B cell (primary cell): ENCODE measurements at regions not wholly inside any gene's neighbourhood (a gene's known extent, or its start where the extent isn't known, plus 50 kb on each side); places are given as distances from the start of the nearest gene placed in this dataset.
"Not testable (repeated sequence)": the region's sequence is repeated elsewhere in the genome, so short reads cannot be mapped to it uniquely, and the experiment has no call there.

Source experiments
- ATAC-seq: fragments of 200-7000 bp; cut with Tn5 transposase; one replicate; pipeline ENCODE4 v1.10.0; 2021; ENCODE audit warnings: low read depth, mild to moderate bottlenecking, moderate number of reproducible peaks, moderate library complexity
- CTCF ChIA-PET: fragments of 350-600 bp; sonication (Branson Sonifier 250); formaldehyde crosslinking; loops from one replicate; lab custom pipeline; 2021; ENCODE audit warnings: antibody characterized with exemption, inconsistent platforms; lab: Charles Lee
- POLR2A ChIA-PET: fragments of 350-600 bp; sonication (Branson Sonifier 250); formaldehyde crosslinking; loops from one replicate; lab custom pipeline; 2021; ENCODE audit warnings: antibody characterized with exemption; lab: Charles Lee
- DNase-seq: peaks from one replicate; pipeline ENCODE4 v3.0.0; 2013
- H2AFZ ChIP-seq: 2 replicates; pipeline ENCODE4 v1.6.1; 2012; ENCODE audit warnings: mild to moderate bottlenecking, low read depth, low read length; ENCODE audit not compliant: insufficient read depth, poor library complexity, severe bottlenecking
- H3K27ac ChIP-seq, 2 donors: 1 replicate in 1 of 2; 2 replicates in 1 of 2; pipeline ENCODE4 v1.5.1; 2012 to 2013; ENCODE audit warnings: low read length in 2 of 2, mild to moderate bottlenecking in 2 of 2, moderate library complexity in 1 of 2
- H3K27me3 ChIP-seq, 4 experiments: fragments of 200-600 bp in 1 of 4; sonication (generic) in 1 of 4; replicated peaks in 1 of 4; 1 replicate in 2 of 4; 2 replicates in 2 of 4; pipeline versions ENCODE4 v1.6.1 to v1.7.0; 2013 to 2016; ENCODE audit warnings: low read length in 3 of 4, mild to moderate bottlenecking in 2 of 4, mixed read lengths in 1 of 4, moderate library complexity in 1 of 4; ENCODE audit not compliant: insufficient read depth in 4 of 4, control insufficient read depth in 3 of 4; ENCODE audit errors: control extremely low read depth in 1 of 4
- H3K36me3 ChIP-seq, 2 experiments: replicated peaks in 1 of 2; 1 replicate in 1 of 2; 2 replicates in 1 of 2; pipeline versions ENCODE4 v1.6.1 to v1.7.1; 2013; ENCODE audit warnings: low read length in 1 of 2; ENCODE audit not compliant: insufficient read depth in 2 of 2, control insufficient read depth in 1 of 2; ENCODE audit errors: control extremely low read depth in 1 of 2, extremely low read depth in 1 of 2
- H3K4me1 ChIP-seq, 2 donors: fragments of 200-600 bp in 1 of 2; sonication (generic) in 1 of 2; 1 replicate in 1 of 2; 2 replicates in 1 of 2; pipeline versions ENCODE4 v1.5.1 to v1.6.1; 2013 to 2017; ENCODE audit warnings: low read length in 2 of 2; ENCODE audit not compliant: control insufficient read depth in 2 of 2, insufficient read depth in 2 of 2
- H3K4me2 ChIP-seq: replicated peaks from 2 replicates; pipeline ENCODE3; 2012; ENCODE audit warnings: mild to moderate bottlenecking, low read depth, low read length; ENCODE audit not compliant: poor library complexity, severe bottlenecking
- H3K4me3 ChIP-seq, 5 experiments: fragments of 200-600 bp in 1 of 5; sonication (generic) in 1 of 5; 1 replicate in 3 of 5; 2 replicates in 2 of 5; pipeline versions ENCODE4 v1.5.1 to v1.7.0; 2011 to 2016; ENCODE audit warnings: low read length in 4 of 5, mild to moderate bottlenecking in 4 of 5, low read depth in 2 of 5, control low read depth in 1 of 5, moderate library complexity in 1 of 5; ENCODE audit not compliant: insufficient read depth in 1 of 5; ENCODE audit errors: control extremely low read depth in 1 of 5, extremely low read depth in 1 of 5
- H3K79me2 ChIP-seq: fragments of 200-600 bp; sonication (generic); one replicate; pipeline ENCODE4 v1.6.0; 2016; ENCODE audit warnings: low read length; ENCODE audit not compliant: control insufficient read depth, insufficient read depth
- H3K9ac ChIP-seq: fragments of 200-600 bp; sonication (generic); 2 replicates; pipeline ENCODE4 v1.6.1; 2017; ENCODE audit warnings: mild to moderate bottlenecking, low read length, moderate library complexity
- H3K9me3 ChIP-seq, 3 donors: one replicate each; pipeline versions ENCODE4 v1.6.1 to v1.7.1; 2013; ENCODE audit warnings: low read length in 2 of 3; ENCODE audit not compliant: control insufficient read depth in 2 of 3, insufficient read depth in 1 of 3; ENCODE audit errors: control extremely low read depth in 1 of 3
- H4K20me1 ChIP-seq: 2 replicates; pipeline ENCODE4 v1.6.0; 2012; ENCODE audit warnings: mild to moderate bottlenecking, low read length; ENCODE audit not compliant: insufficient read depth, control insufficient read depth, poor library complexity, severe bottlenecking
- H3K27ac Mint-ChIP-seq: one replicate; pipeline ENCODE4 v1.8.0; 2021; ENCODE audit warnings: mixed read lengths
- H3K27me3 Mint-ChIP-seq: one replicate; pipeline ENCODE4 v1.8.0; 2021; ENCODE audit warnings: mixed read lengths
- H3K4me1 Mint-ChIP-seq: one replicate; pipeline ENCODE4 v1.8.0; 2021; ENCODE audit warnings: mixed read lengths
- H3K4me3 Mint-ChIP-seq: one replicate; pipeline ENCODE4 v1.8.0; 2021; ENCODE audit warnings: mixed read lengths
- H3K9me3 Mint-ChIP-seq: one replicate; pipeline ENCODE4 v1.8.0; 2022; ENCODE audit warnings: mixed read lengths; ENCODE audit not compliant: insufficient read depth
- WGBS: methylation state at CpG from one replicate; pipeline ENCODE4 v1.1.5; 2013; ENCODE audit warnings: missing lambda C conversion rate; ENCODE audit not compliant: insufficient coverage; 5-methylcytosine and 5-hydroxymethylcytosine counted together
- intact Hi-C: fragments of 100-400 bp; cut with micrococcal nuclease; formaldehyde crosslinking; loops from one replicate; pipeline ENCODE4 v1.10.0; 2022
- TF ChIP-seq, protein P1 (sequence below): fragments of 200-600 bp; IDR thresholded peaks from one replicate; pipeline ENCODE4 v1.8.0; 2022; ENCODE audit warnings: antibody characterized with exemption, mild to moderate bottlenecking

DNA sequence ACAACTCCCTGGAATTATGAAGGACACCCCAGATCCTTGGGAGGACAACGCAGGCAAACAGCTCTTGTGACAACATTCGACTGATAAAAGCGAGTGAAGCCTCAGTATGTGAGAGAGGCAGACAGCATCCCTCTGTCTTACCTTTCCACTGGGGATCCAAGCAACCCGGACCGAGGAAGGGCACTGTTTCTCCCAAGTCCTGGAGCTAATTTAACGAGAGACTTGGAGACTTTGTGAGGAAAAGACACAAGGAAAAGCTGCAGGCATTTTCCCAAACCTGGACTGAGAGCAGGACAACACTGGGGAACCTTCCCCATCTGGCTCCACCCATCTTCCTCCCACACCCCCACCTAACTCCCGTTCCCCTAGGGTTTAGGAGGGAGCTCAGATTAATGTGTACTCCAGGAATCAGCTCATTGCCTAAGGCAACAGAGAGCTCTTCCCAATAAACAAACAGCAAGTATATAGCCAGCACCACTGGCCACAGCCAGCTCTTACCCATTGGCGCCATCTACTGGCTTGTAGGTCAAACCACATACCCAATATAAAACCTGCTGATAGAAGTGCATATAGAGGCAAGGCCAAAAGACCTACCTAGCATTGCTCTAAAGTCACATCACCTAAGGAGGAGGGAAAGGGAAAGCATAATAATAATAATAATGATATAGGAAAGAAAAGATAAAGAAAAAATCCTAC is 76.7 kb upstream of the NEK3 start:
- POLR2A ChIA-PET, H3K27me3 ChIP-seq, H3K4me3 ChIP-seq, H2AFZ ChIP-seq, H3K9me3 ChIP-seq, H3K4me1 Mint-ChIP-seq, H3K4me3 Mint-ChIP-seq, H3K79me2 ChIP-seq, H3K4me1 ChIP-seq, H3K27ac ChIP-seq, H4K20me1 ChIP-seq, intact Hi-C loops, H3K27ac Mint-ChIP-seq, H3K4me2 ChIP-seq, H3K9me3 Mint-ChIP-seq, H3K27me3 Mint-ChIP-seq, H3K9ac ChIP-seq, H3K36me3 ChIP-seq: not testable (repeated sequence)
- TF ChIP-seq, protein P1, sequence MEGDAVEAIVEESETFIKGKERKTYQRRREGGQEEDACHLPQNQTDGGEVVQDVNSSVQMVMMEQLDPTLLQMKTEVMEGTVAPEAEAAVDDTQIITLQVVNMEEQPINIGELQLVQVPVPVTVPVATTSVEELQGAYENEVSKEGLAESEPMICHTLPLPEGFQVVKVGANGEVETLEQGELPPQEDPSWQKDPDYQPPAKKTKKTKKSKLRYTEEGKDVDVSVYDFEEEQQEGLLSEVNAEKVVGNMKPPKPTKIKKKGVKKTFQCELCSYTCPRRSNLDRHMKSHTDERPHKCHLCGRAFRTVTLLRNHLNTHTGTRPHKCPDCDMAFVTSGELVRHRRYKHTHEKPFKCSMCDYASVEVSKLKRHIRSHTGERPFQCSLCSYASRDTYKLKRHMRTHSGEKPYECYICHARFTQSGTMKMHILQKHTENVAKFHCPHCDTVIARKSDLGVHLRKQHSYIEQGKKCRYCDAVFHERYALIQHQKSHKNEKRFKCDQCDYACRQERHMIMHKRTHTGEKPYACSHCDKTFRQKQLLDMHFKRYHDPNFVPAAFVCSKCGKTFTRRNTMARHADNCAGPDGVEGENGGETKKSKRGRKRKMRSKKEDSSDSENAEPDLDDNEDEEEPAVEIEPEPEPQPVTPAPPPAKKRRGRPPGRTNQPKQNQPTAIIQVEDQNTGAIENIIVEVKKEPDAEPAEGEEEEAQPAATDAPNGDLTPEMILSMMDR = peak; percentile 73
- CTCF ChIA-PET = interaction anchor here (0.6 to 0.8 kb wide), 2 partner anchors 214 to 234 kb away, joined by 3 read pairs; partner anchors contain the start of gene VPS36
- DNase-seq = peak; percentile 70
- WGBS = no CpG with 5 or more reads among the region's 8 CpGs
- peak; percentile 49 for ATAC-seq

- CTCF ChIA-PET, H3K36me3 ChIP-seq, H4K20me1 ChIP-seq, H3K27me3 Mint-ChIP-seq, intact Hi-C loops, H3K27ac ChIP-seq, H3K4me2 ChIP-seq, H3K4me3 ChIP-seq, DNase-seq, POLR2A ChIA-PET, ATAC-seq, H3K9me3 Mint-ChIP-seq, H3K4me1 Mint-ChIP-seq, H2AFZ ChIP-seq, H3K4me1 ChIP-seq, H3K4me3 Mint-ChIP-seq, H3K27me3 ChIP-seq, H3K79me2 ChIP-seq, H3K27ac Mint-ChIP-seq, H3K9me3 ChIP-seq, H3K9ac ChIP-seq: not testable (repeated sequence)
- WGBS = no CpG with 5 or more reads among the region's 3 CpGs
These were observed 75.5 kb upstream of the NEK3 start for GRCh38 chr13:52234928-52235327.

- H3K27me3 Mint-ChIP-seq, H3K27ac ChIP-seq, H3K79me2 ChIP-seq, H3K4me2 ChIP-seq, H4K20me1 ChIP-seq, H3K27me3 ChIP-seq, ATAC-seq, H3K4me3 Mint-ChIP-seq, H3K9me3 ChIP-seq, H3K9ac ChIP-seq, H3K4me1 ChIP-seq, H3K36me3 ChIP-seq, intact Hi-C loops, H3K4me1 Mint-ChIP-seq, DNase-seq, CTCF ChIA-PET, H3K4me3 ChIP-seq, H3K27ac Mint-ChIP-seq, H2AFZ ChIP-seq, H3K9me3 Mint-ChIP-seq, POLR2A ChIA-PET: not testable (repeated sequence)
- no CpG with 5 or more reads among the region's 1 CpG for WGBS
These were observed 63.7 kb upstream of the NEK3 start for GRCh38 chr13:52223063-52223462.
